ENCODE measurements at regions not wholly inside any gene's neighbourhood (a gene's known extent, or its start where the extent isn't known, plus 50 kb on each side); places are given as distances from the start of the nearest gene placed in this dataset.

DNA sequence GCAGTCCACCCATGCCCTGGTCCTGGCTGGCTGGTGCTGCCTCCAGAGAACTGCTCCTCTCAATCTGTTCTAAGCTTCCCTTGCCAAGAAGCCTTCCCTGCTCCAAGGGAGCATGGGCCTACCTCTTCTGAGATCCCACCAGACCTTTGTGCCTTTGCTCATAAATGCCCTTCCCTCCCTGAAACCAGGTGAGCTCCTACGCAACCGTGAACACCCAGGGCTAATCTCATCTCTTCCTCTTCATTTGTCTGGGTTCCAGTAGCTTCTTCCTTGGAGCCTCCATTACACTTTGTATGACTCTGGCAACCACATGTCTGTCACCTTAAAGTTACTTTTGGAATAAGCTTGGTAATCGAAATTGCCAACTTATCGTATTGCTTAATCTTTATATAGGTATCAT is 270.6 kb downstream of the PBX3 start:
- no peak for DNase-seq (ENCODE audit: low spot score)

GRCh38 chr9:126020836-126021235 is 273.7 kb downstream of the PBX3 start:
- no peak for DNase-seq (ENCODE audit: low spot score)

- no peak for DNase-seq (ENCODE audit: low spot score)
Measured at GRCh38 chr9:126023962-126024361, 276.8 kb downstream of the PBX3 start.

DNA sequence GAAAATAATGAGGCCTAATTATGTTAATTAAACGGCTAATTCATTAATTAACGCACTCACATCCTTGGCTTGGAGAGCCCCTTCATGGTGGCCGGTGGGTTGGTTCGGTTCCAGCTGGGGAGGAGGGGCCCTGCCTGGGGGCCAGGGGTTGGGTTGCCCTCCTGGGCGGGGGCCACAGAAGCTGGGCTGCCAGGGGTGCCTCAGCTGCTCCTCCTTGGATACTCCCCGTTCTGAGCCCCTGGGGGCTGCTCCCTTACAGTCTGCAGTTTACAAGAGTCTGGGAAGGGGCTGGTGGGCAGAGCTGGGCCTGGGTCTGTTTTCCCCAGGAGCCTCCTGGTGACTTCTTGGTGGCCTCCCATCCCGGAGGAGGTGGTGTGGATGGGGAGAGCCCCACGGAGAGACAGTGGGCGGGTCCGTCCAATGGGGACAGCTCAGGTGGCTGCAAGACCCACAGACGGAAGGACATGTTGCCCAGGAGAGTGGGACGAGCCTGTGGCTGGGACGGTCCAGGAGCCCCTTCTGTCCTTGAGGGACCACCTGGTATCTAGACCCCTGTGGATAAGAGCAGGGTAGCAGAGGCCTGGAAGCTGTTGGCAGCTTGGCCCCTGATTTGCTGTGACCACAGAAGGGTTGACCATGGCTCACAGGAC is 277.5 kb downstream of the PBX3 start:
- no peak for DNase-seq (ENCODE audit: low spot score)

GRCh38 chr9:126025991-126026390 is 278.8 kb downstream of the PBX3 start:
- no peak for DNase-seq (ENCODE audit: low spot score)

DNA sequence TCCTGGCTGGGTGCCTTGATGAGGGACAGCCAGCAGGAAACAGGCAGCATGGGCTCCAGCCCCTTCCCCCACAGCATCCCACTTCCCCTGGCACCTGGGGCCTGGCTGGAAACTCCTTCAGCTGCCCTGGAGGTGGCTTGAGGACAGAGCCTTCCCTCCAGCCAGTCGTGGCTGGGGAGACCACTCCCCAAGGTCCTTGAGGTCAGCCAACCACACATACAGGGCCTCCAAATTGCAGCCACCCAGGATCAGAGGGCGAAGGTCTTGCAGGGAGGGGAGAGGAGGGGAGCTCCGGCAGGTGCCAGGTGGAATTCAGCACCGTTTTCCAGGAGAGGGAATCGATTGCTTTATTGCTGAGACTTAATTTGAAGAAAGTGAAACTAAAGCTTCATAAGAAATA is 280.4 kb downstream of the PBX3 start:
- no peak for DNase-seq (ENCODE audit: low spot score)

GRCh38 chr9:126028746-126029145 is 281.6 kb downstream of the PBX3 start:
- DNase-seq (ENCODE audit: low spot score), result no peak

- DNase-seq (ENCODE audit: low spot score), result no peak
Measured at GRCh38 chr9:126030716-126031115, 283.5 kb downstream of the PBX3 start.

- DNase-seq (ENCODE audit: low spot score), result no peak
Measured at GRCh38 chr9:126031116-126031515, 283.9 kb downstream of the PBX3 start.

- DNase-seq (ENCODE audit: low spot score), result no peak
Measured at GRCh38 chr9:126032135-126032534, 285.0 kb downstream of the PBX3 start.

- no peak for DNase-seq (ENCODE audit: low spot score)
Measured at GRCh38 chr9:126033318-126033717, 286.1 kb downstream of the PBX3 start.

GRCh38 chr9:126033956-126034355 is 286.8 kb downstream of the PBX3 start:
- DNase-seq (ENCODE audit: low spot score), result no peak

DNA sequence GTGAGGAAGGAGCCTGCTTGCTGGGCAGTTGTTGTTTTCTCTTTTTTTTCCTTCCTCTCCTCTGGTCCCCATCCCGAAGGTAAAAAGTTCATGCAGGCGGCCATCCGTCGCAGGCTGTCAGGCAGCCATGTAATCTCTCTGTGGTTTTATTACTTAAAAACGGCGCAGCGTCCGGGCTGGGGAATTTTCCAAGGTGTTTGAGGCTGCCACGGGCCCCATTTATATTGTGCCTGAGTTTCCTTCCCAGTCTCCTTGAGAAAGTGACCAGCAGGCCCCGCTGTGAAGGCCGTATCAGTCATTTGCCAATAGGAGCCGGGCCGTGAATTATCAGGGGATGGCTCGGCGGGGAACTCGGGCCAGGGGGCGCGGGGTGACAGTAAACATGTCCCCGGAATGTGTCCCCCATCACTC is 289.7 kb downstream of the PBX3 start:
- DNase-seq (ENCODE audit: low spot score), result no peak

DNA sequence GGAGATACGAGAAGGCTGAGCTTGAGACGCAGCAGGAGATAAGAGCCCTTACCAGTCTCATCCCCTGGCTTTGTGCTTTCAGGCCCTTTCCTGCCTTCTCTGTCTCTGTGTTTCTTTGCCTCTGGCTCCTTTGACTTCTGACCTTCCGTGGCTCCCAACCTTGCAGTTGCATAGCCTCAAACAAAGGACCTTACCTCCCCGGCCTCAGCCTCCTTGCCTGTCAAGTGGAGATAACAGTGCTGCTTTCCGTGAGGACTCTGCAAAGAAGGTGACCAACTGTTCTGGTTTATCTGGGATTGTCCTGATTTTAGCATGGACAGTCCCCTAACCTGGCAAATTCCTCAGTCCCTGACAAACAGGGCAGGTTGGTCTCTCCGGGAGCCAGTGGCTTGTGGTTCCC is 287.8 kb upstream of the MVB12B start:
- DNase-seq (ENCODE audit: low spot score), result no peak

GRCh38 chr9:126043681-126044080 is 282.9 kb upstream of the MVB12B start:
- DNase-seq (ENCODE audit: low spot score), result no peak

DNA sequence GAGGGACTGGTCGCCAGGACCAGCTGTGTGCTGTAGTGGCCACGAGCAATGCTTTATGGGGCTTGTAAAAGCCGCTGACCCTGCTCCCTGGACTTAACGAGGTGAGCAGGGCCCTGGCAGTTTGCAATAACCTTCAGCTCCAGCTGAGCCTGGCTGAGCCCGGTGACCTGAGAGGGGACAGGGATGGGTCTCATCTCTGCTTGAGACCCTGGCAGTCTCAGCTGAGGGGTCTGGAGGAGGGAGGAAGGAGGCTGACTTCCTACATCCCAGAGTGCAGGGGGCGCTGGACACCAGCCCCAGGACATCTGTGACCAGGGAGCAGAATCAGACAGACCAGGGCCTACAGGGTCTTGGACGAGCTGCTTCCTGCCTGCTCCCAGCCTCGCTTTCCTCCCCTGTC is 277.5 kb upstream of the MVB12B start:
- no peak for DNase-seq (ENCODE audit: low spot score)

DNA sequence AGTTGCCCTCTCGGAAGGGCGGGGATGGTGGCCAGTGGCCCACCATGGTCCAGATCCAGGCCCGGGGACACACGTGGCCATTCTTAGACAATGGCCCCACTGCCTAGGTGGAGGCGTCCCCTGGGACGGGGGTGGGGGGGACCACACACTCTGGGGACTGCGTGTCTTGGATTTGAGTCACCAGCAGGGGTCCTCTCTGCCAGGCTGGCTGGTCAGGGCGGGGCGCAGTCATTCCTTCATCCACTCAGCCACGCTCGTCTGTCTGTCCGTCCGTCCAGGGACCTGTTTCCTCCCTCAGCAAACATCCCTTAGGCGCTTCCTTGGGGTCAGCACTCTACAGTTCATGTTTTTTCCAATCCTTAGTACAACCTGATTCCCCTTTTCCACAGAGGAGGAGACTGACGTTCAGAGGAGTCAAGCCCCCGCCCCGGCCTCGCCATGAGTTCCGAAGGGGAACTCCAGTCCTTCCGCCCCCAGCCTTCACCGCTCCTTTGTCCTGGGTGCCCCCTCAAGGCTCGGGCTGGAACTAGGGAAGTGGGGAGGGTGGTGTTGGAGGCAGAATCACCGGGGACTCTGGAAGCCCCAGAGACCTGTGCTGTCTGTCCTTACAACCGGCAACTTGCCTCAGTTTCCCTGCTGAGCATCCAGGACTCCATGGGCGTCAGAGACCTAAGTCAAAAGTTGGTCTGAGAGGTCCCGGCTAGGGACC is 276.6 kb upstream of the MVB12B start:
- no peak for DNase-seq (ENCODE audit: low spot score)

DNA sequence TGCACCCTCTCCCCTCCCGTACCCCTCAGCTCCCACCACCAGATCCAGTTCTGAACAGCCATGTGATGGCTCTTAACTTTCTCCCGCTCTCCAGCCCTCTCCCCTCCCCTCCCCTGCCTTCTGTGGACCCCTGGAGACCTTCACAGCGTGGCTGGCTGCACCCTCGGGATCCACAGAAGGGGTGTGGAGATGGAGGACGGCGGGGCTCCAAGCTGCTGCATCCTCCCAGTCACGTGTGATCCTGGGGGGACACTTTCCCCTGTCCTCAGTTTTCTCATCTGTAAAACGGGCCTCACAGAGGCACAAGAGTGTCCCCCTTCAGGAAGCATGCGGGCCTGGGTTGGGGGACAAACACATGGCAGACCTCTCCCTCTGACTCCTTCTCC is 276.0 kb upstream of the MVB12B start:
- no peak for DNase-seq (ENCODE audit: low spot score)

GRCh38 chr9:126051446-126052130 is 275.0 kb upstream of the MVB12B start:
- no peak for DNase-seq (ENCODE audit: low spot score)

DNA sequence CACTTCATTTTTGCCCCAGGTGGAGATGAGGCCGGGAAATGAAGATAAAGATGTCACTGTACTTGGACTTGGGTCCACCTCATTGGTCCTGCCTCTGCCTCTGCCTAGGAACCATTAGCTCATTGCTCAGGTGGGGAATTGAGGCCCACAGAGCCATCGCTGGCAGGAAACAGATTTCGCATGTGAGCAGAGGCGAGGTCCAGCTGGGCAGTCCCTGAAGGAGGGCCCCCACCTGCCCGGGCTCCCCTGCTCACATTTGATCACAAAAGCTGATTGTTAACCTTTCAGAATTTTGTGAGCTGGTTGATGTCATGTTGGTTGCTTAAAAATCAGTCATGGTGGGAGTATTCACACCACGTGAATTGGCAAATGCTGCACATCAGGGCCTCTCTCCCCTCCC is 273.8 kb upstream of the MVB12B start:
- no peak for DNase-seq (ENCODE audit: low spot score)

- DNase-seq (ENCODE audit: low spot score), result no peak
Measured at GRCh38 chr9:126053913-126054312, 272.7 kb upstream of the MVB12B start.

GRCh38 chr9:126055381-126055985 is 271.1 kb upstream of the MVB12B start:
- no peak for DNase-seq (ENCODE audit: low spot score)

Measured in cerebellar cortex (tissue), 1 donor.